ENCODE measurements at regions not wholly inside any gene's neighbourhood (a gene's known extent, or its start where the extent isn't known, plus 50 kb on each side); places are given as distances from the start of the nearest gene placed in this dataset.
"Not testable (repeated sequence)": the region's sequence is repeated elsewhere in the genome, so short reads cannot be mapped to it uniquely, and the experiment has no call there.

- no peak for TF ChIP-seq CTCF (IDR thresholded peaks at IDR 0.05)
- TF ChIP-seq EP300 (IDR thresholded peaks at IDR 0.05) = no peak
- TF ChIP-seq POLR2A (IDR thresholded peaks at IDR 0.05) = no peak
- no peaks in the 10 kb centered on the region for H3K9me3 ChIP-seq
- H3K27me3 ChIP-seq = no peaks in the 10 kb centered on the region
- no peak overlapping the region for H3K4me3 ChIP-seq
- 66 to 74% methylated on average over 1 of the region's 1 CpG for WGBS, 2 donors
- no peaks in the 10 kb centered on the region for H3K4me1 ChIP-seq
- no peak for DNase-seq (ENCODE audit: low spot score in 2 of 2)
- H3K27ac ChIP-seq = no peak overlapping the region
- H3K36me3 ChIP-seq = no peaks in the 10 kb centered on the region
Observed at GRCh38 chr9:22829236-22829635, 382.6 kb downstream of the DMRTA1 start.

- no peak for DNase-seq (ENCODE audit: low spot score in 2 of 2)
- Histone ChIP-seq H3K4me3 (no peak overlapping the region), H3K27ac (no peak overlapping the region), H3K27me3 (no peaks in the 10 kb centered on the region), H3K9me3 (no peaks in the 10 kb centered on the region), H3K4me1 (no peaks in the 10 kb centered on the region), H3K36me3 (no peaks in the 10 kb centered on the region)
- WGBS, 2 donors = 24% methylated on average over 3 of the region's 3 CpGs
- TF ChIP-seq CTCF (IDR thresholded peaks at IDR 0.05) (no peak), EP300 (IDR thresholded peaks at IDR 0.05) (no peak), POLR2A (IDR thresholded peaks at IDR 0.05) (no peak)
Observed at GRCh38 chr9:22838266-22838665, 391.6 kb downstream of the DMRTA1 start.

GRCh38 chr9:22840641-22841040 is 394.0 kb downstream of the DMRTA1 start:
- Histone ChIP-seq H3K9me3 (peaks cover 0 to 15% (median 0%) of the 10 kb centered on the region in 4 donors), H3K27me3 (no peaks in the 10 kb centered on the region), H3K4me1 (no peaks in the 10 kb centered on the region), H3K36me3 (no peaks in the 10 kb centered on the region), H3K27ac (no peak overlapping the region), H3K4me3 (no peak overlapping the region)
- no peak for DNase-seq (ENCODE audit: low spot score in 2 of 2)
- TF ChIP-seq CTCF (IDR thresholded peaks at IDR 0.05) (no peak), POLR2A (IDR thresholded peaks at IDR 0.05) (no peak), EP300 (IDR thresholded peaks at IDR 0.05) (no peak)

GRCh38 chr9:22845243-22845642 is 398.6 kb downstream of the DMRTA1 start:
- not testable (repeated sequence) for H3K4me1 ChIP-seq; H3K4me3 ChIP-seq; H3K27ac ChIP-seq; H3K36me3 ChIP-seq; H3K27me3 ChIP-seq; DNase-seq (ENCODE audit: low spot score in 2 of 2)
- WGBS, 2 donors = 79 to 80% methylated on average over 1 of the region's 1 CpG
- H3K9me3 ChIP-seq = peaks cover 0 to 40% (median 2%) of the 10 kb centered on the region in 4 donors

DNA sequence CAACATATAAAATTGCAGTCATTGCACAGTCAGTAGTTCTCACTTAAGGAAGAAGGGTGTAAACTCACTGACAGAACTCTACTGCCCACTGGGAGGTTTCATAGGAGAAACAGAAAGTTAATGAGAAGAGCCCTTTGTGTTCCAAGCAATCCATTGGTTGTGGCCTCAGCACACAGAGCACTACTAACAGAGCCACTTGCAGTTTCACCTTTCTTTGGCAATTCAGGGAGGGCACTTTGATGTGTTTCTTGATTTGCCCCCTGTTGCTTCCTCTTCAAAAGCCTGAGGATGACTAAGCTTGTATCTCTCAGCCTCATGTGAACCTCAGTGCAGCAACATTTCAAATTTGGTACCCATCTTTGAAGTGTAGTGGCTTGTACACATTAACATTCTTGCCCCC is 409.4 kb downstream of the DMRTA1 start:
- H3K36me3 ChIP-seq = no peaks in the 10 kb centered on the region

More for the DNA sequence above, 409.4 kb downstream of the DMRTA1 start:
- TF ChIP-seq POLR2A (IDR thresholded peaks at IDR 0.05) (no peak), EP300 (IDR thresholded peaks at IDR 0.05) (no peak), CTCF (IDR thresholded peaks at IDR 0.05) (no peak)
- peaks cover 0 to 8% (median 0%) of the 10 kb centered on the region in 4 donors for H3K9me3 ChIP-seq
- no peaks in the 10 kb centered on the region for H3K4me1 ChIP-seq
- no peak overlapping the region for H3K27ac ChIP-seq
- DNase-seq (ENCODE audit: low spot score in 2 of 2) = no peak
- H3K4me3 ChIP-seq = no peak overlapping the region
- H3K27me3 ChIP-seq = no peaks in the 10 kb centered on the region

All from tibial nerve (tissue), 4 donors.